ENCODE measurements at regions not wholly inside any gene's neighbourhood (a gene's known extent, or its start where the extent isn't known, plus 50 kb on each side); places are given as distances from the start of the nearest gene placed in this dataset.
"Not testable (repeated sequence)": the region's sequence is repeated elsewhere in the genome, so short reads cannot be mapped to it uniquely, and the experiment has no call there.

DNA sequence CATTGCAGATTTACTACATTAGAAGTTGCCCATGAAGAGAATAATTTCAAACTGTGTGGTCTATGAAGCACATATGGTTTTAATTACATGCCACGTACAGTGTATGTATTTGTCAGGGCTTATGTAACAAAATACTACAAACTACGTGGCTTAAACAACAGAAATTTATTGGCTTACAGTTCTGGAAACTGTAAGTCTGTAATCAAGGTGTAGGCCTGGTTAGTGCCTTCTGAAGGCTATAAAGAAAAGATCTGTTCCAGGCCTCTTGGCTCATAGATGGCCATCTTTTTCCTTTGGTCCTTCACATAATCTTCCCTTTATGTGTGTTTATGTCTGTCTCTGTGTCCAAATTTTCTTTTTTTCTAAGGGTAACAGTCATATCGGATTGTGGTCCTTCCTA, 1160.2 kb downstream of the FAM133A start:
- DNase-seq (ENCODE audit: extremely low read depth, low read depth): no peak
- TF ChIP-seq, protein P1, sequence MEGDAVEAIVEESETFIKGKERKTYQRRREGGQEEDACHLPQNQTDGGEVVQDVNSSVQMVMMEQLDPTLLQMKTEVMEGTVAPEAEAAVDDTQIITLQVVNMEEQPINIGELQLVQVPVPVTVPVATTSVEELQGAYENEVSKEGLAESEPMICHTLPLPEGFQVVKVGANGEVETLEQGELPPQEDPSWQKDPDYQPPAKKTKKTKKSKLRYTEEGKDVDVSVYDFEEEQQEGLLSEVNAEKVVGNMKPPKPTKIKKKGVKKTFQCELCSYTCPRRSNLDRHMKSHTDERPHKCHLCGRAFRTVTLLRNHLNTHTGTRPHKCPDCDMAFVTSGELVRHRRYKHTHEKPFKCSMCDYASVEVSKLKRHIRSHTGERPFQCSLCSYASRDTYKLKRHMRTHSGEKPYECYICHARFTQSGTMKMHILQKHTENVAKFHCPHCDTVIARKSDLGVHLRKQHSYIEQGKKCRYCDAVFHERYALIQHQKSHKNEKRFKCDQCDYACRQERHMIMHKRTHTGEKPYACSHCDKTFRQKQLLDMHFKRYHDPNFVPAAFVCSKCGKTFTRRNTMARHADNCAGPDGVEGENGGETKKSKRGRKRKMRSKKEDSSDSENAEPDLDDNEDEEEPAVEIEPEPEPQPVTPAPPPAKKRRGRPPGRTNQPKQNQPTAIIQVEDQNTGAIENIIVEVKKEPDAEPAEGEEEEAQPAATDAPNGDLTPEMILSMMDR (IDR thresholded peaks at IDR 0.05; ENCODE audit: low read depth, low read length): no peak

DNA sequence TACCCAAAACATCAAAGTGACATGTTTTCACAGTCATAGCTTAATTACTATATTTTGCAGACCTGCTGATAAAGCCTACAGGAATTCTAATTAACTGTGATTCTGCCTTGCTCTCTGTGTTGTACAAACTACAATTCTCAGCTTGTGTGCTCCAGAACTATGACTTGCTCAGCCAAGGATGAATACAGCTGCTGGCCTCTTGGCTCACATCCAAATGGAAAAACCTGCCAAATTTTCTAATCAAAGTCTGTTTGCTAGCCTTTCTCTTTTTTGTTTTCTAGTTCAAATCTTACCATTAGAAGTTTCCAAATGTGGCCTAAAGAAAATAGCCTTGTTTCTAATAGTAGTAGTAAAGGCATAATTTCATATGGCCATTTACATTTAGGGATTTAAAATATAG, 1176.8 kb downstream of the FAM133A start:
- DNase-seq (ENCODE audit: extremely low read depth, low read depth): no peak
- TF ChIP-seq, protein P1 (IDR thresholded peaks at IDR 0.05; ENCODE audit: low read depth, low read length): no peak

DNA sequence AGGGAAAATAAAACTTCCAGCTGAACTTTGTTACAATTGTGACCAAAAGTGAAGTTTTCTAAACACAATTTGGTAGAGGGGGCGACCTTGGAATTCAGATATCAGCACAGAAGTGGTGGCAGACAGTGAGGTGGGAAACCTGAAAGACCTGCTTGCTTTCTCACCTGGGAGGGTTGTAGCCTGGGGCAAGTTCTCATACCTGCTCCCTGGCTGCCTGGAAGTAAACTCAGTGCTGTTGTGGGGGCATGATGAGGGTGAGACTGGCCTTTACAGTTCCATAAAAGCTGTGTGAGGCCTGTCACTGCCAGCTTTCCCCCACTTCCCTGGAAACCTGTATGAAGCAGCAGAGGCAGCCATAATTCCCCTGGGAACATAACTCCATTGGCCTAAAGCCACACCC, 1180.2 kb downstream of the FAM133A start:
- DNase-seq (ENCODE audit: extremely low read depth, low read depth): no peak
- TF ChIP-seq, protein P1 (IDR thresholded peaks at IDR 0.05; ENCODE audit: low read depth, low read length): no peak

DNA sequence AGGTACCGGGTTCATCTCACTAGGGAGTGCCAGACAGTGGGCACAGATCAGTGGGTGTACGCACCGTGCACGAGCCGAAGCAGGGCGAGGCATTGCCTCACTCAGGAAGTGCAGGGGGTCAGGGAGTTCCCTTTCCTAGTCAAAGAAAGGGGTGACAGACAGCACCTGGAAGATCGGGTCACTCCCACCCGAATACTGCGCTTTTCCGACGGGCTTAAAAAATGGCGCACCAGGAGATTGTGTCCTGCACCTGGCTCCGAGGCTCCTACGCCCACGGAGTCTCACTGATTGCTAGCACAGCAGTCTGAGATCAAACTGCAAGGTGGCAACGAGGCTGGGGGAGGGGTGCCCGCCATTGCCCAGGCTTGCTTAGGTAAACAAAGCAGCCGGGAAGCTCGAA, 1188.5 kb downstream of the FAM133A start:
- DNase-seq (ENCODE audit: extremely low read depth, low read depth): not testable (repeated sequence)

DNA sequence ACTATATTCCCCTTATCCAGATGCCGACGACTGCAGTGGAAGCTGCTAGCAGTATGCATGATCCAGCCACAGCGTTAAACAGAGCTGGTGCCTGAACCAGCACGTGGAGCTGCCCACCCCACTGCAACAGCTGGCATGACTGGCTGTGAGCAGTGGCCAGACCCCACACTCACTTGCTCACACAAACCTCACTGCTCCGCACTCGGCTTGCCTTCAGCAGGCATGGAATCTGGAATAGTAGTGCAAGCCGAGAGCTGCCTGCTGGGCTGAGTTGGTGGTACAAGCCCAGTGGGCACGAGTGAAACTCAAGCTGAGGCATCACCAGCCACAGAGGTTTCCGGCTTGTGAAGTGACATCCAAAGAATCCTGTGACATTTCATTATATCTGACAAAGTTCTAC, 1197.6 kb downstream of the FAM133A start:
- DNase-seq (ENCODE audit: extremely low read depth, low read depth): no peak
- TF ChIP-seq, protein P1 (IDR thresholded peaks at IDR 0.05; ENCODE audit: low read depth, low read length): no peak

DNA sequence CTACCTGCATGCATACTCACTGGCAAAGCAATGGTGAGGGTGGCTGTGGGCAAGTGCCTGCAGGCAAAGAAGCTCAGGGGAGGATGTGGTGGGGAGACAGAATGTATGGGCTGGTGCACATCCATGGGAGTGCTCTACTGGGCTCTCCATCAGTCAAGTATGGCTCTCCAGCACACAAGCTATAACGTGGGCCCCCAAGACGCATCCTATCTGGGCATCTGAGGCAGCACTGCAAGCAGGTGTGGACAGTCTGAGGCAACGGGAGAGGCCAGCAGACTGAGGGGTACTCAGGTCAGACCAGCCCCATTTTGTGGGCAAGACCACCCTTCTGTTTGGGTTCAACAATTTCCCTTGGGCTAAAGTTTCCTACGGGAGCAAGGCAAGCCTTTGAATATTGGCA, 1227.8 kb downstream of the FAM133A start:
- TF ChIP-seq, protein P1 (IDR thresholded peaks at IDR 0.05; ENCODE audit: low read depth, low read length): no peak
- DNase-seq (ENCODE audit: extremely low read depth, low read depth): no peak

DNA sequence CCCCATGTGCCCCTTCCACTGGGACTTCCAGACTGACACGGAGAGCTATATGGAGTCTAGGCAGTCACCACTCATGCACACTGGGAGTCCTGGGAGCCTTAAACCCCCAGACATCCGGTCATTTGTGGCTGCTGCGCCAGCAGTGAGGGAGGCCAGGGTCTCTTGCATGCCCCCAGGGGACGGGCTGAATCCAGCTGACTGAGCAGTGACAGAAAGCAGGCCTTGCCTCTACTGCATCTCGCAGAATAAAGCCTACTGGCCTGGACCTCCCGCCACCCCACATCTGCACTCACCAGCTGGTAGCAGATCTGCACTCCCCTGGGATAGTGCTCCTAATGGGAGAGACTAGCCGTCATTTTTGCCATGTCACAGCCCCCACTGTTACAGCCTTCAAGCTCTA, 1234.2 kb downstream of the FAM133A start:
- DNase-seq (ENCODE audit: extremely low read depth, low read depth): no peak
- TF ChIP-seq, protein P1 (IDR thresholded peaks at IDR 0.05; ENCODE audit: low read depth, low read length): no peak

DNA sequence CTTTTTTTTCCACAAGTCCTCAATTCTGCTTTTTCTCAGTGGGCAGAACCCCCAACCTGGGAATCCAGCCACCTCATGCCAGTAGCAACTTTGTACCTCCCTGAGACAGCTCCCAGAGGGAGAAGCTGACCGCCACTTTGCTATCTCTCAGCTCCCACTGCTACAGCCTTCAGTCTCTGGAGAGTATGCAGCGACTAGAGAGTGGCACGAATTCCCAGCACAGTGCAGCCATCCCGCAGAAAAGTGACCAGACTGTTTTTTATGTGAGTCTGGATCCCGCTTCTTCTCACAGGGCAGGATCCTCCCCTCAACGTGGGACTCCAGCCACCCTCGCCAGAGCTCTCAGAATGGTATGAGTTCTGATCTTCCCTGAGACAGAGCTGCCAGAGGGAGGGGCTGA, 1234.6 kb downstream of the FAM133A start:
- TF ChIP-seq, protein P1 (IDR thresholded peaks at IDR 0.05; ENCODE audit: low read depth, low read length): no peak
- DNase-seq (ENCODE audit: extremely low read depth, low read depth): no peak

Data from AG09319 (cell line).